ENCODE measurements at regions not wholly inside any gene's neighbourhood (a gene's known extent, or its start where the extent isn't known, plus 50 kb on each side); places are given as distances from the start of the nearest gene placed in this dataset.

- H3K9ac ChIP-seq (ENCODE audit: insufficient read depth in 1 of 2, low read depth in 2 of 2, low read length in 2 of 2) = no peak overlapping the region
- 9% methylated on average over 1 of the region's 1 CpG for WGBS (ENCODE audit: insufficient coverage, low coverage, missing lambda C conversion rate)
- intact Hi-C loops (cut with micrococcal nuclease) = no loop called here
- in situ Hi-C loops (cut with MboI) = no loop called here
- no peak for FAIRE-seq
- H2AFZ ChIP-seq (ENCODE audit: low read depth, low read length) = no peak overlapping the region
- TF ChIP-seq ZNF561 (CRISPR knock-in tag; conservative IDR thresholded peaks at IDR 0.05) (no peak), ZNF263 (CRISPR knock-in tag; IDR thresholded peaks at IDR 0.05; ENCODE audit: borderline replicate concordance) (no peak), ARID1B (IDR thresholded peaks at IDR 0.05) (no peak), ZNF511 (CRISPR knock-in tag; IDR thresholded peaks at IDR 0.05) (no peak), MYNN (IDR thresholded peaks at IDR 0.05) (no peak), MYNN (CRISPR knock-in tag; IDR thresholded peaks at IDR 0.05) (no peak)
- BruUV-seq (replicated peaks) = no TSS peak
- H3K4me3 ChIP-seq = no peak overlapping the region
- ChIA-PET POLR2A (no interaction called here), CTCF (ENCODE audit: low intra/inter-chr PET ratio) (no interaction called here)
- H3K79me2 ChIP-seq (ENCODE audit: control insufficient read depth, insufficient read depth, low read length) = no peaks in the 10 kb centered on the region
- no peaks in the 10 kb centered on the region for H3K9me3 ChIP-seq (replicated peaks; ENCODE audit: control insufficient read depth, insufficient read depth, low read depth, low read length)
- no peak for DNase-seq (ENCODE audit: extremely low read depth in 1 of 4, low spot score in 3 of 4)
- no peaks in the 10 kb centered on the region for H4K20me1 ChIP-seq (replicated peaks; ENCODE audit: control insufficient read depth, insufficient read depth, low read length)
- H3K36me3 ChIP-seq (ENCODE audit: control insufficient read depth, insufficient read depth, low read length) = no peaks in the 10 kb centered on the region
- no peak for ATAC-seq
- no peaks in the 10 kb centered on the region for H3K27me3 ChIP-seq (ENCODE audit: control insufficient read depth in 2 of 2, insufficient read depth in 2 of 2, low read length in 2 of 2)
- H3K27ac ChIP-seq (ENCODE audit: extremely low read depth, low read depth, low read length) = no peak overlapping the region
- no peak overlapping the region for H3K4me2 ChIP-seq (ENCODE audit: insufficient read depth, low read length)
- no peaks in the 10 kb centered on the region for H3K4me1 ChIP-seq (replicated peaks in 1 of 2; ENCODE audit: control insufficient read depth in 2 of 2, insufficient read depth in 2 of 2, low read length in 2 of 2)
- H3K9me1 ChIP-seq (ENCODE audit: control insufficient read depth, insufficient read depth, low read length) = no peaks in the 10 kb centered on the region
Measured at GRCh38 chr2:139354518-139354917, 574.3 kb upstream of the NXPH2 start.

GRCh38 chr2:139353874-139354273 lies 573.7 kb upstream of the NXPH2 start:
- Histone ChIP-seq H3K27ac (ENCODE audit: extremely low read depth, low read depth, low read length) (no peak overlapping the region), H2AFZ (ENCODE audit: low read depth, low read length) (no peak overlapping the region), H3K9me3 (replicated peaks; ENCODE audit: control insufficient read depth, insufficient read depth, low read depth, low read length) (no peaks in the 10 kb centered on the region), H3K9me1 (ENCODE audit: control insufficient read depth, insufficient read depth, low read length) (no peaks in the 10 kb centered on the region), H3K9ac (ENCODE audit: insufficient read depth in 1 of 2, low read depth in 2 of 2, low read length in 2 of 2) (no peak overlapping the region), H4K20me1 (replicated peaks; ENCODE audit: control insufficient read depth, insufficient read depth, low read length) (no peaks in the 10 kb centered on the region), H3K4me1 (replicated peaks in 1 of 2; ENCODE audit: control insufficient read depth in 2 of 2, insufficient read depth in 2 of 2, low read length in 2 of 2) (no peaks in the 10 kb centered on the region), H3K79me2 (ENCODE audit: control insufficient read depth, insufficient read depth, low read length) (no peaks in the 10 kb centered on the region), H3K4me2 (ENCODE audit: insufficient read depth, low read length) (no peak overlapping the region), H3K27me3 (ENCODE audit: control insufficient read depth in 2 of 2, insufficient read depth in 2 of 2, low read length in 2 of 2) (no peaks in the 10 kb centered on the region), H3K36me3 (ENCODE audit: control insufficient read depth, insufficient read depth, low read length) (no peaks in the 10 kb centered on the region), H3K4me3 (no peak overlapping the region)
- WGBS (ENCODE audit: insufficient coverage, low coverage, missing lambda C conversion rate) = 0% methylated on average over 1 of the region's 1 CpG
- ATAC-seq (no peak), FAIRE-seq (no peak), DNase-seq (ENCODE audit: extremely low read depth in 1 of 4, low spot score in 3 of 4) (no peak)
- in situ Hi-C loops (cut with MboI) (no loop called here), intact Hi-C loops (cut with micrococcal nuclease) (no loop called here)
- ChIA-PET POLR2A (no interaction called here), CTCF (ENCODE audit: low intra/inter-chr PET ratio) (no interaction called here)
- BruUV-seq (replicated peaks) = no TSS peak
- TF ChIP-seq ZNF24 (IDR thresholded peaks at IDR 0.05) = no peak
- no peak for TF ChIP-seq NRF1 (conservative IDR thresholded peaks at IDR 0.05 in 1 of 2, IDR thresholded peaks at IDR 0.05 in 1 of 2)
- TF ChIP-seq ZNF584 (CRISPR knock-in tag; IDR thresholded peaks at IDR 0.05; ENCODE audit: low read depth) = no peak
- no peak for TF ChIP-seq AFF1 (IDR thresholded peaks at IDR 0.05; ENCODE audit: low read depth in 1 of 2, partially characterized antibody in 2 of 2)
